ENCODE measurements at regions not wholly inside any gene's neighbourhood (a gene's known extent, or its start where the extent isn't known, plus 50 kb on each side); places are given as distances from the start of the nearest gene placed in this dataset.

GRCh38 chr11:110903378-110903777 lies 191.1 kb upstream of the ARHGAP20 start:
- BruUV-seq (replicated peaks), result no TSS peak
- in situ Hi-C loops (cut with MboI), result no loop called here
- H4K20me1 ChIP-seq (ENCODE audit: control insufficient read depth, insufficient read depth), result no peaks in the 10 kb centered on the region
- intact Hi-C loops (cut with micrococcal nuclease; ENCODE audit: unreplicated experiment), result no loop called here
- no peak overlapping the region for H3K27ac ChIP-seq (ENCODE audit: control insufficient read depth, insufficient read depth)
- RAD21 ChIA-PET (ENCODE audit: unreplicated experiment), result no interaction called here
- H3K79me2 ChIP-seq (ENCODE audit: control insufficient read depth, insufficient read depth, low read length), result no peaks in the 10 kb centered on the region
- no peak overlapping the region for H3K4me3 ChIP-seq
- no peaks in the 10 kb centered on the region; the same call in 1 of the 2 replicates for H3K4me1 ChIP-seq (ENCODE audit: control insufficient read depth, insufficient read depth, low read length)
- no peak for ATAC-seq
- H2AFZ ChIP-seq (ENCODE audit: control insufficient read depth, low read depth, low read length), result no peak overlapping the region
- H3K36me3 ChIP-seq (ENCODE audit: control insufficient read depth in 2 of 2, insufficient read depth in 2 of 2, low read length in 1 of 2), result no peaks in the 10 kb centered on the region
- CTCF ChIA-PET, result no interaction called here
- H3K27me3 ChIP-seq (replicated peaks in 1 of 2; ENCODE audit: control insufficient read depth in 2 of 2, insufficient read depth in 2 of 2, low read length in 1 of 2), result no peaks in the 10 kb centered on the region; a peak in 1 of 4 replicates
- no peak for FAIRE-seq
- SMC1A ChIA-PET (ENCODE audit: uncharacterized antibody, unreplicated experiment), result interaction anchor here (0.6 to 0.8 kb wide), 2 partner anchors 10 to 122 kb away, joined by 3 to 4 read pairs; no protein-coding TSS in a partner anchor
- 7% methylated on average over 3 of the region's 3 CpGs for WGBS (ENCODE audit: insufficient coverage, insufficient replicate concordance, low lambda C conversion rate, missing lambda C conversion rate)
- POLR2A ChIA-PET, result no interaction called here
- DNase-seq (ENCODE audit: low read depth, low spot score), result no peak
- TF ChIP-seq FOXM1 (IDR thresholded peaks at IDR 0.05; ENCODE audit: low read depth, low read length) (no peak), MTA2 (IDR thresholded peaks at IDR 0.05; ENCODE audit: low read depth) (no peak), POU2F2 (IDR thresholded peaks at IDR 0.05; ENCODE audit: borderline replicate concordance, low read depth, low read length) (no peak), ZNF274 (IDR thresholded peaks at IDR 0.05; ENCODE audit: insufficient read depth, insufficient read length) (no peak), MYB (IDR thresholded peaks at IDR 0.05; ENCODE audit: borderline replicate concordance, low read depth, low read length) (no peak), MEF2A (IDR thresholded peaks at IDR 0.05; ENCODE audit: insufficient read depth, low read depth, low read length) (no peak), PAX5 (IDR thresholded peaks at IDR 0.05; ENCODE audit: borderline replicate concordance, low read depth, low read length) (no peak)
- TF ChIP-seq, protein P1, sequence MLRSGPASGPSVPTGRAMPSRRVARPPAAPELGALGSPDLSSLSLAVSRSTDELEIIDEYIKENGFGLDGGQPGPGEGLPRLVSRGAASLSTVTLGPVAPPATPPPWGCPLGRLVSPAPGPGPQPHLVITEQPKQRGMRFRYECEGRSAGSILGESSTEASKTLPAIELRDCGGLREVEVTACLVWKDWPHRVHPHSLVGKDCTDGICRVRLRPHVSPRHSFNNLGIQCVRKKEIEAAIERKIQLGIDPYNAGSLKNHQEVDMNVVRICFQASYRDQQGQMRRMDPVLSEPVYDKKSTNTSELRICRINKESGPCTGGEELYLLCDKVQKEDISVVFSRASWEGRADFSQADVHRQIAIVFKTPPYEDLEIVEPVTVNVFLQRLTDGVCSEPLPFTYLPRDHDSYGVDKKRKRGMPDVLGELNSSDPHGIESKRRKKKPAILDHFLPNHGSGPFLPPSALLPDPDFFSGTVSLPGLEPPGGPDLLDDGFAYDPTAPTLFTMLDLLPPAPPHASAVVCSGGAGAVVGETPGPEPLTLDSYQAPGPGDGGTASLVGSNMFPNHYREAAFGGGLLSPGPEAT (IDR thresholded peaks at IDR 0.05; ENCODE audit: low read depth), result no peak
- no peak overlapping the region for H3K9ac ChIP-seq (ENCODE audit: control insufficient read depth, insufficient read depth, low read length)
- H3K9me3 ChIP-seq (replicated peaks; ENCODE audit: control insufficient read depth, insufficient read depth, low read length), result no peaks in the 10 kb centered on the region
- no peak overlapping the region for H3K4me2 ChIP-seq (ENCODE audit: control insufficient read depth, insufficient read depth)

Data from GM12878 (cell line).